ENCODE measurements at regions not wholly inside any gene's neighbourhood (a gene's known extent, or its start where the extent isn't known, plus 50 kb on each side); places are given as distances from the start of the nearest gene placed in this dataset.

DNA sequence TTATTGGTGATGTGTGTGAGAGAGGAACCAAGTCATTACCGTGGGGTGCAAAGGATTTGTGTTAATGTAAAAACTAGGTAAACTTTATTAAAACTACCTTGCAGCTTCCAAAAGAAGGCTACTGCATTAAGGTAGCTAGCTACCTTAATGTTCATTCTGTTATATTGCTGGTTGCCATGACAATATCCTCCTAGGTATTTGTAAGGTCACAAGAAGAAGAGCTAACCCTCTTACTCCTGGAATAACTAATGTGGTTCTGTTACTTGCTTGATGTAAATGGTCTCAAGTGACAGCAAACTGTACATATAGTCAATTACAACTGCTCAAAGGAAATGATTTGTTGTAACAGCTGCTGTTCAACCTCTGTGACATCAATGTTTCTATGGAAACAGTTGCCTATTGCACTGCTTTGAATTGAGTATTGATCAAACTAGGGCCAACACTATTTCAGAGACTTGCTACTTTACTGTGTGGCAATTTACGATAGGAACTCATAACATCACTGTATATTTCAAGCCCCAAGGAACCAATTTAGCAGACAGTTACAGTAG lies 319.8 kb upstream of the HNRNPA3 start:
- TF ChIP-seq, protein P1, sequence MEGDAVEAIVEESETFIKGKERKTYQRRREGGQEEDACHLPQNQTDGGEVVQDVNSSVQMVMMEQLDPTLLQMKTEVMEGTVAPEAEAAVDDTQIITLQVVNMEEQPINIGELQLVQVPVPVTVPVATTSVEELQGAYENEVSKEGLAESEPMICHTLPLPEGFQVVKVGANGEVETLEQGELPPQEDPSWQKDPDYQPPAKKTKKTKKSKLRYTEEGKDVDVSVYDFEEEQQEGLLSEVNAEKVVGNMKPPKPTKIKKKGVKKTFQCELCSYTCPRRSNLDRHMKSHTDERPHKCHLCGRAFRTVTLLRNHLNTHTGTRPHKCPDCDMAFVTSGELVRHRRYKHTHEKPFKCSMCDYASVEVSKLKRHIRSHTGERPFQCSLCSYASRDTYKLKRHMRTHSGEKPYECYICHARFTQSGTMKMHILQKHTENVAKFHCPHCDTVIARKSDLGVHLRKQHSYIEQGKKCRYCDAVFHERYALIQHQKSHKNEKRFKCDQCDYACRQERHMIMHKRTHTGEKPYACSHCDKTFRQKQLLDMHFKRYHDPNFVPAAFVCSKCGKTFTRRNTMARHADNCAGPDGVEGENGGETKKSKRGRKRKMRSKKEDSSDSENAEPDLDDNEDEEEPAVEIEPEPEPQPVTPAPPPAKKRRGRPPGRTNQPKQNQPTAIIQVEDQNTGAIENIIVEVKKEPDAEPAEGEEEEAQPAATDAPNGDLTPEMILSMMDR (IDR thresholded peaks at IDR 0.05) = no peak
- TF ChIP-seq POLR2AphosphoS5 (IDR thresholded peaks at IDR 0.05) (no peak), EP300 (IDR thresholded peaks at IDR 0.05) (no peak)

Data from stomach (tissue), 4 donors.